HG03520 (cell line): ENCODE measurements at regions not wholly inside any gene's neighbourhood (a gene's known extent, or its start where the extent isn't known, plus 50 kb on each side); places are given as distances from the start of the nearest gene placed in this dataset.

Experiments used
- ATAC-seq: cut with Tn5 transposase; IDR thresholded peaks from one replicate; pipeline ENCODE4 v1.9.1; 2021; ENCODE audit warnings: mild to moderate bottlenecking, moderate library complexity; ENCODE audit not compliant: unreplicated experiment

GRCh38 chr4:189304809-189305208 is 635.9 kb upstream of the FRG1 start:
- no peak for ATAC-seq

- no peak for ATAC-seq
Measured at GRCh38 chr4:189305500-189305899, 635.2 kb upstream of the FRG1 start.

- ATAC-seq, result no peak
Measured at GRCh38 chr4:189311251-189311650, 629.4 kb upstream of the FRG1 start.

GRCh38 chr4:189313064-189313463 is 627.6 kb upstream of the FRG1 start:
- no peak for ATAC-seq

GRCh38 chr4:189313861-189314513 is 626.7 kb upstream of the FRG1 start:
- no peak for ATAC-seq

GRCh38 chr4:189322426-189322825 is 618.2 kb upstream of the FRG1 start:
- no peak for ATAC-seq

GRCh38 chr4:189341881-189342280 is 598.8 kb upstream of the FRG1 start:
- ATAC-seq, result no peak

GRCh38 chr4:189355590-189355989 is 585.1 kb upstream of the FRG1 start:
- no peak for ATAC-seq

- no peak for ATAC-seq
Measured at GRCh38 chr4:189362364-189362763, 578.3 kb upstream of the FRG1 start.

GRCh38 chr4:189364032-189364449 is 576.6 kb upstream of the FRG1 start:
- no peak for ATAC-seq

- ATAC-seq, result no peak
Measured at GRCh38 chr4:189365451-189365850, 575.2 kb upstream of the FRG1 start.

- no peak for ATAC-seq
Measured at GRCh38 chr4:189367832-189368231, 572.8 kb upstream of the FRG1 start.

GRCh38 chr4:189374176-189374575 is 566.5 kb upstream of the FRG1 start:
- ATAC-seq, result no peak

GRCh38 chr4:189376901-189377300 is 563.8 kb upstream of the FRG1 start:
- no peak for ATAC-seq

- ATAC-seq, result no peak
Measured at GRCh38 chr4:189377569-189377968, 563.1 kb upstream of the FRG1 start.

GRCh38 chr4:189385098-189385497 is 555.6 kb upstream of the FRG1 start:
- ATAC-seq, result no peak

- no peak for ATAC-seq
Measured at GRCh38 chr4:189385579-189385978, 555.1 kb upstream of the FRG1 start.

- ATAC-seq, result no peak
Measured at GRCh38 chr4:189396435-189396834, 544.2 kb upstream of the FRG1 start.

- no peak for ATAC-seq
Measured at GRCh38 chr4:189404271-189404670, 536.4 kb upstream of the FRG1 start.

- no peak for ATAC-seq
Measured at GRCh38 chr4:189409158-189409557, 531.5 kb upstream of the FRG1 start.

- ATAC-seq, result no peak
Measured at GRCh38 chr4:189414021-189414420, 526.7 kb upstream of the FRG1 start.

GRCh38 chr4:189420572-189420971 is 520.1 kb upstream of the FRG1 start:
- ATAC-seq, result no peak

- ATAC-seq, result no peak
Measured at GRCh38 chr4:189436207-189436606, 504.5 kb upstream of the FRG1 start.
